Skeletal muscle tissue (tissue), 3 donors: ENCODE measurements at regions not wholly inside any gene's neighbourhood (a gene's known extent, or its start where the extent isn't known, plus 50 kb on each side); places are given as distances from the start of the nearest gene placed in this dataset.

Experiments used
- H3K27ac ChIP-seq: one replicate; pipeline ENCODE4 v1.7.0; 2013; ENCODE audit warnings: mild to moderate bottlenecking, low read depth, low read length, inconsistent platforms
- H3K27me3 ChIP-seq, 3 donors: one replicate each; pipeline ENCODE4 v1.7.0; 2013; ENCODE audit warnings: low read length in 3 of 3; ENCODE audit not compliant: control insufficient read depth in 3 of 3, insufficient read depth in 3 of 3
- H3K36me3 ChIP-seq, 3 donors: one replicate each; pipeline ENCODE4 v1.7.0; 2013; ENCODE audit warnings: low read length in 3 of 3; ENCODE audit not compliant: control insufficient read depth in 3 of 3, insufficient read depth in 3 of 3
- H3K4me1 ChIP-seq, 3 donors: one replicate each; pipeline ENCODE4 v1.7.0; 2013; ENCODE audit warnings: low read length in 3 of 3, mild to moderate bottlenecking in 3 of 3; ENCODE audit not compliant: control insufficient read depth in 3 of 3, insufficient read depth in 3 of 3
- H3K4me3 ChIP-seq, 3 donors: one replicate each; pipeline ENCODE4 v1.7.0; 2013; ENCODE audit warnings: low read length in 3 of 3
- H3K9ac ChIP-seq, 3 donors: one replicate each; pipeline ENCODE4 v1.7.0; 2013; ENCODE audit warnings: low read length in 3 of 3, mild to moderate bottlenecking in 3 of 3, moderate library complexity in 2 of 3, low read depth in 1 of 3
- H3K9me3 ChIP-seq, 3 donors: one replicate each; pipeline ENCODE4 v1.7.0; 2013; ENCODE audit warnings: low read length in 3 of 3; ENCODE audit not compliant: control insufficient read depth in 3 of 3
- donor health status: Osteomylitis.

DNA sequence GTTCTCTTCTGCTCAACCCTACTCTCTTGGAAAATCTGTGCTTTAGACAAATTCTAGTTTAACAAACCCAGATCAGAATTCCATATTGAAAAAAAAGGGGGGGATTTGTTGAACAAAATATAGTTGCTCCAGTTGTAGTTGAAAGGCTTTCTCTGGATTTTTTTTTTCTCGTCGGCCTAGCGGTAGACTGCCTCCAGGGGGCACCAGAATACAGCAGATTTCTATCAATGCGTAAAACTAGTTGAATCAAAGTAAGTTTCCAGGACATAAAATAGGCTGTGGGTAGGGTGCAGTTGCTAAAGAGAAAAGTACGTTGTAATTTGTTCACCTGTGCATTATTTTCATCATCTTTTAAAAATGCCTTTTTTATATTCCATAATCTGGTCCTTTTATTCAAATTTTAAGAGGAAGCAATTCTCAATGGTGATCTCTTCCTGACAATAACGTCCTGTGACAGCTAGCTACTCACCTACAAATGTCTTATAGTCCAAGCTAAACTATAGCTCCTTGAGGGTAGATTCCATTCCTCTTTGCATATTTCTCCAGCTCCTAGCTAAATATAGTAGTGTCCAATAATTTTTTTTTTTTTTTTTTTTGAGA is 105.4 kb downstream of the PERP start:
- Histone ChIP-seq H3K36me3 (no peaks in the 10 kb centered on the region), H3K27me3 (no peaks in the 10 kb centered on the region)

DNA sequence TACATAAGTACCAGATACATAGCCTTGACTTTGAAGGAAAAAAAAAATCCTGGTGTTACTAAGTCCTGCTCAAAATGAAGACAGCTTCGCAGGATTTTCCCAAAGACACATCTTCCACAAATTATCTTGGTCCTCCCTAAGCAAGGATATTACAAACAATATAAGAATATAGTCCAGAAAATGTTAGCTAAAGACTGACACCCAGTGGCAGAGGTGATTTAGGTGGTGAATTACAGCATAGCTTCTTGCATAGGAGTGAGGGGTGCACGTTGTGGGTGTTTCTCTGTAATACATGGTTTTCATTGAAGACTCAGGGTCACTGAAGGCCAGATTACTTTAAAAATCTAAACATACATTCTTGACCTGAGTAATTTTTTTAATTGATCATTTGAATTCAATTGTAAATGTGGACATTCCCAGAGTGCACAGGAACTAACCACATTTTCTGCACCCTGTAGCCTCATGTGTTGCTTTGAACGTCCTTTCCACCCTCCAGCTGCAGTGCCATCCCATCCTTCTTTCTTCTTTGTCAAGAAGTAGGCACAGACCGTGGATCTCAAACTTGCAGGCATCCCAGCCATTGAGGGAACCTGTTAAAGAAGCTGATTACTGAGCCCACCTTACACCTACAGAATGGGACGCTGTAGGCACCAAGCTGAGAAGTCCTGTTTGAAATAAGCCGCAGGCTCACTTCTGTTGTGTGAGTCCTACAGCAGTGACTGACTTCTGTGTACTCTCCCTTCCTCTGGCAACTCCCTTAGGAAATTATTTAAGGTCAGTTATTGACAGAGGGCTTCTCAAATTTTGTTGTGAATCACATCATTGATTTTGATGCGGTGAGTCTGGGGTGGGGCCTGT is 102.6 kb downstream of the PERP start:
- no peak overlapping the region for H3K4me3 ChIP-seq
- no peaks in the 10 kb centered on the region for H3K27me3 ChIP-seq
- no peak overlapping the region for H3K9ac ChIP-seq
- H3K4me1 ChIP-seq = no peaks in the 10 kb centered on the region
- H3K27ac ChIP-seq = no peak overlapping the region
- H3K9me3 ChIP-seq = no peaks in the 10 kb centered on the region
- no peaks in the 10 kb centered on the region for H3K36me3 ChIP-seq

More for the DNA sequence above, 105.4 kb downstream of the PERP start:
- H3K9me3 ChIP-seq = no peaks in the 10 kb centered on the region
- no peak overlapping the region for H3K9ac ChIP-seq
- H3K4me1 ChIP-seq = no peaks in the 10 kb centered on the region
- no peak overlapping the region for H3K27ac ChIP-seq
- H3K4me3 ChIP-seq = no peak overlapping the region

GRCh38 chr6:138005846-138006245 is 101.4 kb downstream of the PERP start:
- H3K4me3 ChIP-seq = no peak overlapping the region
- H3K27ac ChIP-seq = no peak overlapping the region
- no peaks in the 10 kb centered on the region for H3K27me3 ChIP-seq
- H3K36me3 ChIP-seq = no peaks in the 10 kb centered on the region
- H3K9me3 ChIP-seq = no peaks in the 10 kb centered on the region
- no peak overlapping the region for H3K9ac ChIP-seq
- no peaks in the 10 kb centered on the region for H3K4me1 ChIP-seq

GRCh38 chr6:138007014-138007472 is 100.2 kb downstream of the PERP start:
- Histone ChIP-seq H3K27me3 (no peaks in the 10 kb centered on the region), H3K36me3 (no peaks in the 10 kb centered on the region), H3K4me1 (no peaks in the 10 kb centered on the region), H3K27ac (no peak overlapping the region), H3K9ac (no peak overlapping the region), H3K9me3 (no peaks in the 10 kb centered on the region), H3K4me3 (no peak overlapping the region)

DNA sequence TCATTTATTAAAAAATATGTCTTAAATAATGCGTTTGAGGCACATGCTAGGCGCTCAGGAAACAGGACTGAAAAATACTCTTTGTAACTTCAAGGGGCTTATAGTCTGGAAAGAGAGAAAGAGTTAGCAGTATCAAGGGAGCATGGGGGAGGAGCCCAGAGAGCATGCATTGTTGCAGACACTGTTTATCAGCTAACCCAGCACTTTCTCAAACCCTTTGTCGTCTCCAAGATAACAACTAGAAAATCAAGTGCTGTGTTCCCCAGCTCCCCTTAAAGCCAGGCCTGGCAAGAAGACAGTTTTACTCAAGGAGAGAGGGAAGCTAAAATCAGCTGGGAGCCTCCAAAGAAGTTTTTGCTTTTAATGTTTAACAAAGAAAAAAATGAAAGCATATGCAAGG is 98.4 kb downstream of the PERP start:
- no peaks in the 10 kb centered on the region for H3K36me3 ChIP-seq
- H3K4me1 ChIP-seq = no peaks in the 10 kb centered on the region
- no peaks in the 10 kb centered on the region for H3K9me3 ChIP-seq
- no peaks in the 10 kb centered on the region for H3K27me3 ChIP-seq
- H3K9ac ChIP-seq = no peak overlapping the region
- H3K27ac ChIP-seq = no peak overlapping the region
- no peak overlapping the region for H3K4me3 ChIP-seq

- no peaks in the 10 kb centered on the region for H3K9me3 ChIP-seq
- H3K9ac ChIP-seq = no peak overlapping the region
- H3K27ac ChIP-seq = no peak overlapping the region
- H3K4me1 ChIP-seq = no peaks in the 10 kb centered on the region
- H3K27me3 ChIP-seq = no peaks in the 10 kb centered on the region
- no peaks in the 10 kb centered on the region for H3K36me3 ChIP-seq
- H3K4me3 ChIP-seq = no peak overlapping the region
Observed at GRCh38 chr6:138011413-138011812, 95.8 kb downstream of the PERP start.

DNA sequence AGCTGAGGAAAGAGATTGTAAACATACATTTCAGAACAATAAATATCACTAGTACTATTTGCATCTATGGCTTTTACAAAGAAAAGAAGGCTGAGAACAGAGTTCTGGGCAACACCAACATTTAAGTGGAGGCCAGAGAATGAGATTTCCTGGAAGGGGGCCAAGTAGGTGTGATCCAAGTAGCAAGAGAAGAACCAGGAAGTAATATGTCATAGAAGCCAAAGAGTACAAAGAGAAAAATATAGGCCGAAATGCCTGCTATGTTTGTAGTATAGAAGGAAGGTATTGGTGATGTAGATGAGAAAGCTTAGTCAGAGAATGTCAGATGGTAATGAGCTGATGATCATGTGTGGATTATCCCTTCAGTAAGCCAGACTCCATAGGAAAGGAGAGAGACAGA is 94.5 kb downstream of the PERP start:
- H3K27me3 ChIP-seq = no peaks in the 10 kb centered on the region
- no peak overlapping the region for H3K27ac ChIP-seq
- no peaks in the 10 kb centered on the region for H3K36me3 ChIP-seq
- no peak overlapping the region for H3K9ac ChIP-seq
- H3K4me1 ChIP-seq = no peaks in the 10 kb centered on the region
- no peak overlapping the region for H3K4me3 ChIP-seq
- H3K9me3 ChIP-seq = no peaks in the 10 kb centered on the region

DNA sequence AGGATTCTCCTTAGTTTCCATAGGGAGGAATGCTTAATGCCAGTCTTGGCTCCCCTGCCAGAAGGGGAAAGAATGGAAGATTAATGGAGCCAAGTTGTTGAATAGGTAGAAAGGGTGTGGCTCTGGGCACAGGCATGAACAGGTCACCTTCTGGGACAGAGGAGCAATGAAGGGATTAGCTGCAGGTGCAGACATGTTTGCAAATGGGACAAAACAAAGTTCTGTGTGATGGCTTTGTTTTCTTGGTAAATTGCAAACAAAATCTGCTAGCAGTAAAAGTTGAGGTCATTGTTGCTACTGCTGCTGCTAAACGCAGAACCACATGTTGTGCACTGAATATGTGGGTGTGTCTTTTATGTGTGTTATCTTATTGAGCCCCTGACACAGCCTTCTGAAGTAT is 93.3 kb downstream of the PERP start:
- H3K36me3 ChIP-seq = no peaks in the 10 kb centered on the region
- no peaks in the 10 kb centered on the region for H3K4me1 ChIP-seq
- H3K27me3 ChIP-seq = no peaks in the 10 kb centered on the region
- no peak overlapping the region for H3K9ac ChIP-seq
- no peak overlapping the region for H3K27ac ChIP-seq
- no peak overlapping the region for H3K4me3 ChIP-seq
- no peaks in the 10 kb centered on the region for H3K9me3 ChIP-seq

GRCh38 chr6:138017166-138017757 is 90.0 kb downstream of the PERP start:
- no peaks in the 10 kb centered on the region for H3K9me3 ChIP-seq
- H3K4me1 ChIP-seq = no peaks in the 10 kb centered on the region
- H3K27me3 ChIP-seq = peaks cover 0 to 2% (median 0%) of the 10 kb centered on the region in 3 donors
- H3K4me3 ChIP-seq = no peak overlapping the region
- H3K36me3 ChIP-seq = no peaks in the 10 kb centered on the region
- H3K9ac ChIP-seq = no peak overlapping the region
- no peak overlapping the region for H3K27ac ChIP-seq

- H3K4me3 ChIP-seq = no peak overlapping the region
- no peaks in the 10 kb centered on the region for H3K36me3 ChIP-seq
- H3K27me3 ChIP-seq = peaks cover 0 to 2% (median 0%) of the 10 kb centered on the region in 3 donors
- no peaks in the 10 kb centered on the region for H3K9me3 ChIP-seq
- no peak overlapping the region for H3K27ac ChIP-seq
- H3K4me1 ChIP-seq = no peaks in the 10 kb centered on the region
- no peak overlapping the region for H3K9ac ChIP-seq
Observed at GRCh38 chr6:138018297-138018696, 88.9 kb downstream of the PERP start.
